HG02798 (cell line): ENCODE measurements at regions not wholly inside any gene's neighbourhood (a gene's known extent, or its start where the extent isn't known, plus 50 kb on each side); places are given as distances from the start of the nearest gene placed in this dataset.

ENCODE experiments used
- ATAC-seq: cut with Tn5 transposase; IDR thresholded peaks from one replicate; pipeline ENCODE4 v1.9.1; 2021; ENCODE audit warnings: mild to moderate bottlenecking; ENCODE audit not compliant: unreplicated experiment, poor library complexity

DNA sequence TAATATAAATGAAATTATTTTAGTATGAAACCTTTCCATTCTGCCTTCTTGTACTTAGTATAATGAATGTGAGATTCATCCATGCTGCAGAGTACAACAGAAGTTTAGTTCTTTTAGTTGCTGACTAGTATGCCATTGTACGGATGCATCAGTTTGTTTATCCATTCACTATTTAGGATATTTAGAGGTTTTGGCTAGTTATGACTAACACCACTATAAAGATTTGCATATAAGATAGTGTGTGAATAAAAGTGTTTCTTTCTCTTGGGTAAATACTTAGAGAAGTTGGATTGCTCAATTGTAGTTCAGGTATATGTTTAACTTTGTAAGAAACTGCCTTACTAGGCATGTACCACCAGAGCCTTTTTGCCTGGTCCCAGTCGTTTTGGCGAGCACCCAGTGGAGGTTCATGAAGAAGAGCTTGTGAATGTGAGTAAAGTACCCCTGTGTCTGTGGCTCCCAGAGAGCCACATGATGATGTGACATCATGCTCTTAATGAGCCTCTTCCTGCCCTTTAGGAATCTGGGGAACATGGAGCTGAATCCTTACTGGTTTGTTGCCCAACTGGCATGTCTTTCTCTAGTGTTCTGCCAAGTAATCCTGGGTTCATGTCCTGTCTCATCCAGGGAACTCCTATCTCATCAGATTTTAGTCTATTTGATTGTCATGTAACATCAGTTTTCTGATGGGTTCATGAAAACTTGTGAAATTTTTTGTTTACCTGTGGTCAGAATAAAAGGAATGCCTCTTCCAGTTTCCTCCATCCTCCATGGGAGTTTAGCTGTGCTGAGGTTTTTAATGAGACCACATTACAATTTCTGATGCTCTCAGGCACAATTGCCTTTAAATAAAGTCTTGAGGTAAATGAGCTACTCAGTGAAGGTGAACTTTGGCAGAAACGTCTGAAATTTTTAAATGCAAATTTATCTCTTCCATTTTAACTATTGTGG, 234.8 kb downstream of the CASP12 start:
- no peak for ATAC-seq

DNA sequence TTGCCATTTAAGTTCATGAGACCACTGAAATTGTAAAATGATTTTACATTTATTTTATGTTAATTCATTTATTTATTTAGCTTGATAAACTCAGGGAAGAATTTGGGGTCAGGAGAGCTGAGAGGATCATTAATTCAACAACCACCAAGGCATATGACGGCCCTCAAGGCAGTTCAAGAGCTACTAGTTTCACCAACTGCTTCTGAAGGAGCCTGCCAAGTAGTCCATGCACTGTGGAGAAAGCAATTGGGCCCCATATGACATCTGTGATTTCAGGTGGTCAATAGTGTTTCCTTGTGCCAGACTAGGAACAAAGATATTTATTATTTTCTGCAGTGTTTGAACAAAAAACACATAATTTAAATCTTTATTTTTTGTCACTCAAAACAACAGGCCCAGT, 236.4 kb downstream of the CASP12 start:
- ATAC-seq, result no peak

DNA sequence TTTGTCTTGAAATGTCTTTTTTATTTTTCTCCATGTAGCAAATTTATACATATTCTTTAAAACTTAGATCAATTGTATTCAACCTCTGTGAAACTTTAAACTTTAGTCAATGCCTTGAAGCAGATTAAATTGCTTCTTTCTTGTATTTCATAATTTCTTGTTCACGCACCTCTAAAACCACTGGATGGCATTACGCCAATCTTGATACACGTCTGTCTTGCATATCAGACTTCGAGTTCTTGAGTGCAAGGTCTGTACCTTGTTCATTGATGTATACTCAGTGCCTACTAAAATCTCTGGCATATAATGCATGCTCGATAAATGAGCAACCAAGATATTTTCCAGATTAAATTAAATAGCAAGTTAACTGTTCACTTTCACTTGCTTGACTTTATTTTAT, 236.8 kb downstream of the CASP12 start:
- ATAC-seq, result no peak

DNA sequence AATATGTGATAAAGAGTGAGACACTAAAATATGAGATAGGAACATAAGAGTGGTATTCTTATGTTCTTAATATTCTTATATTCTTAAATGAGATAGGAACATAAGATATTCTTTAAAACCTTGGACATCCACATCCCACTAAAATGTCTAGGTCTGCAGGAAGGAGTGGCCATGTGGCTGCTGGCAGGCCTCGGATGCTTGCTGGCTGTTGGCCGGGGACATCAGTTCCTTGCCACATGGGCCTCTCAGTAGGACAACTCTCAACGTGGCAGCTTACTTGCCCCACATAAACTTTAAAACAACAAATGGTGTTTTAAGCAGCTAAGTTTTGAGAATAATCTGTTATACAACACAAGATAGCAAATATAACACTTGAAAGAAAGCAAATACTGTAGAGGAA, 240.1 kb downstream of the CASP12 start:
- ATAC-seq, result no peak

DNA sequence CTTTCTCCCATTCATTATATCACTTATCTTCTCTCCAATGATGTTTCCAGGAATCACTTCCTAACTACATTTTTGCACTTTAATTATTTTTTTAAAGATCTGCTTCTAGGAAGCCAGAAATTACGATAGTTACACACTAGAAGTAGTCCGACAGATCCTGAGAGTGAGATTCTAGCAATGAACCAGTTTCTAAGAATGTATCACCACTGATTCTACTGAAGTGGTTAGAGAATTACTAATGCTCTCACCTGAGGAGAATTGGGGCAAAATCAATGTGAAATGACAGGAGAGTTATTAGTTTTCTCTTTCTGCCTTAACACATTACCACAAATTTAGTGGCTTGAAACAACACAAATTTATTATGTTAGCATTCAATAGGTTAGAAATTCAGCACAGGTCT, 241.2 kb downstream of the CASP12 start:
- no peak for ATAC-seq

DNA sequence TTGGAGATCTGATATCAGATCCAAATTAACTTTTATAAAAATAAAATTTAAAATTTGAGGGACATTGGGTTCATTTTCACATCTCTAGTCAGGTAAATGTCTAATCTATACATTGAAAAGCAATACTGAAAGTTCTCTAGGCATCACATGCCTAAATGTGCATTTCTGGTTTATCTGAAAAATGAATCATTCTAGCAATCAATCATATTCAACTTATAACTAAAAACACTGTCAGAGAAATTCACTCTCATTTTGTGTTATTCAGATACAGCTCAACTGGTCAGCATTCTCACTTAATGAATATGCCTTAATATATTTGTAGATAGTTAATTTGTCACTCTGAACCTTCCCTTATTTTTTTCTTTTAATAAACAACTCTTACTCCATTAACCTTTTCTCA, 243.2 kb downstream of the CASP12 start:
- ATAC-seq, result no peak

DNA sequence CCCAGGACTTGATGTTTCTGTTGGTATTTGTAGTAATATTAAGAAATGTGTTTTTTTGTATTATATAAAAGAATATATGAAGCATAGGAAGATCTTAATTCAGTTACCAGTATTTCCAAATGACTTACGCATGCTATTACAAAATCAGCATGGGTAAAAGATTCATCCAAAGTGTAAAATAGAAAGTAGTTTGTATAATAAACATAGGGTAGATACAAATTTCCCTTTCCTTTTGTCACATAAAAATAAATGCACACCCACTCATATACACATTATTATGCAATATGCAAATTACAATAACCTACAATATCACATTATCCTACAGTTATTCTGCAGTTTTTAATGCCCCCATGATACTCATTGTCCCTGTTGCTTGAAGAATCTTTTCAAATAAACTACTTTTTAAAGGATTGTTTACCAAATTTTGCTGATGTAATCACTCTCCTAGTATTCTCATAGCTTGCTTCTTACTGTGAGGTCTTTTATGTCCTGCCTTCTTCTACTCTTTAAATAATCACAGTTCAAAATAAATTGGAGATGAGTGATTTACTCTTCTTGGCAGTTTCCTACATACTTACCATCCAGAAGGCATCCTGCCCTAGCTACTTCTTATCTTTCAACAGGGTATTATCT, 244.0 kb downstream of the CASP12 start:
- ATAC-seq, result no peak

DNA sequence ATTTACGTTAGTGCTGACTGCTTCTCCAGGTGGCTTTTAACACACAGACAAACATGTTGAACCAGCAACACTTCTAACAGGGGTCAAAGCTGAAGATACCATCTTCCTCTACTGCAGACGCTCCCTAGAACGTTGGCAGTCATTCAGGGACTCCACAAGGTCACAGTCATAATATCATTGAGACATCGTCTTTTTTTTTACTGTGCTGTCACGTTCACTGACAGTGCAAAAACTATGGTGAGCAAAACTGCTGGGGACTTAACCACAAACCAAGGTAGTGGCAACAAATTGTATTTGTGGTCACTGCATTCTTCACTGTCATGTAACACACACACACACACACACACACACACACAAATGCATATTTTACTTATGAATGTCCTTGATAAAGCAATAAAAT, 244.9 kb downstream of the CASP12 start:
- no peak for ATAC-seq

DNA sequence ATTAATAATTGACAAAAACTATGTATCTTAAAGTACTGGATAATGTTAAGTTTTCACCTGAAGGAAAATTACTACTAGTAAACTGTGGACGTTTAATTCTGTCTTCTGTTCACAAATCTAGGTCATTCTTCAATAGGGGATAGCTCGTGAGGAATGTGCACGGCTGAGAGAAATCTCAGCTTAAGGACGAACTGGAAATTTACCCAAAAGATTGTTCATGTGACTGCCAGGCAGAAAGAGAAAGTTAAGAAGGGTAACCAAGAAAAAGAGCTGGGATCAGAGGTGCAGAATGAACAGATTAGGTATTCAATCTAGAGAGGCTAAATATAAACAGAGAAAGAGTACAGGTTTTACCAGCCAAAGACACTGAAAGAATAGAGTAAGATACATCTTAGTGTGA, 245.3 kb downstream of the CASP12 start:
- no peak for ATAC-seq

DNA sequence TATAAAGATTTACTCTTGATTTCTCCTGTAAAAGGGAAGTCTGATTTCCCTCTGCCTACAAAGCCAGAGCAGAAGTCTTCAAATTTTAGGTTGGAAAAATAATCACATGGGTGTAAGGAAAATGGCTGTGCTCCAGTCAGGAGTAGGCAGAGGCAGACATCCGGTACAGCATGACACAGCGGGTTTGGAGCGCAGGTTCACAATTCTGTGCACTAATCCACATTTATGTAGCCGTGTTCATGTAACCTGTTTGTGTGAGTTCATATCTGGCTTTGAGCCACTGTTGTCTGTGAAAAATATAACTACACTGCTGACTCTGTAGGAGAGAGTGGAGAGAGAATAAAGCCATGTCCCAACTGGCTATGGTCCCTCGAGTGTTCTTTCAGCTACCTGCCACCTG, 248.0 kb downstream of the CASP12 start:
- no peak for ATAC-seq

DNA sequence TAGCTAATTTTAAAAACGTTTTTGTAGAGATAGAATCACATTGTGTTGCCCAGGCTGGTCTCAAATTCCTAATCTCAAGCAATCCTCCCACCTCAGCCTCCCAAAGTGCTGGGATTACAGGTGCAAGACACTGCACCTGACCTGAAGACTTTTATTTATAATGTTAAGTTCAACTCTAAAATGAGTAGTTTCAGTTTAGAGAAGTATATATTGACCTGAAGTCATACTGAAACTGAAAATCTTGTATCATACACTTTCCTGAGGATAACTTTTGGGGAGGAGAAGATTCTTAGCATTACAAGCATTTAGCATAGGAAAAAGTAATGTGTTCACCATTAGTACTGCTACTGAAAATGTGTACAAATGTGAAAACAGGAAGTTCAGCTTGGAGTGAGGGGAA, 249.3 kb downstream of the CASP12 start:
- ATAC-seq, result no peak

DNA sequence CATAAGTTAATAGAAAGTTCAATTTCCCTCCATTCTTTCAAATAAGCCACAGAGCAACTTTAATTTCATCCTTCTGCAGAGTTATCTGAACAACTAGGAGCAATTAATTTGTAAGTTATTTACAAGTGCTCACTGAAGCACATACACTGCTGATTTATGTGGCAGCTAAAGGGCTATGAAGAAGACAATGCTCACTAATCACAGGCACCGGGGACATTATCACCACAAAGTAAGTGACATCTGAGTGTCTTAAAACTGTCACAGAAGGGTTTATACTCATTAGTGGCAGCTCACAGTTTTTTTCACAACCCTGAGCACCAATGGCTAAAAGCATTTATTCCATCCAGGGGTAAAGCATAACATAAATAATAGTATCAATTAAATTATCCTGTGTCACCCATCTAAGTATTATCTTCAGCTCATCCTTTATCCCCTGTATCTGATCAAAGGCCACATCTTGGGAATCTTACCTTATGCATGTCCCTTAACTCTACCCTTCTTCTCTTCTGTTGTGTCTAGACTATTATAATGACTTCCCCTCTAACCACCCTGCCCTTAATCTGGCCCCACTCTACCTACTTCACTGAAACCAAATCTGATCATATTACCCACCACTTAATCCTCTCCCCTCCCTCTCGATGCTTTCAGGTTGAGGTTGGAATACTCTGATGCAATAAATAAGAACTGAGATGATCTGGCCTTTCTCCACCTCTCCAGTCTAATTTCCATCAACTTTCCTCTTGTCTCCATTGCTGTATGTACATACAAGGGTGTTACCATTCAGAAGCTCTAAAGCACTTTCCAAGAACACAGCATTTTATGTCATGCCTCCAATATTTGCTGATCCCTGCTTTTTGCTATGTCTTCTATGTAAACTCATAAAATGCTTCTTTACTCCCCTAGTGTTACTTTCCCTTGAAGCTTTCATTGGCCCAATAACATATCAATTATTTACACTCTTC, 252.7 kb downstream of the CASP12 start:
- ATAC-seq, result no peak

DNA sequence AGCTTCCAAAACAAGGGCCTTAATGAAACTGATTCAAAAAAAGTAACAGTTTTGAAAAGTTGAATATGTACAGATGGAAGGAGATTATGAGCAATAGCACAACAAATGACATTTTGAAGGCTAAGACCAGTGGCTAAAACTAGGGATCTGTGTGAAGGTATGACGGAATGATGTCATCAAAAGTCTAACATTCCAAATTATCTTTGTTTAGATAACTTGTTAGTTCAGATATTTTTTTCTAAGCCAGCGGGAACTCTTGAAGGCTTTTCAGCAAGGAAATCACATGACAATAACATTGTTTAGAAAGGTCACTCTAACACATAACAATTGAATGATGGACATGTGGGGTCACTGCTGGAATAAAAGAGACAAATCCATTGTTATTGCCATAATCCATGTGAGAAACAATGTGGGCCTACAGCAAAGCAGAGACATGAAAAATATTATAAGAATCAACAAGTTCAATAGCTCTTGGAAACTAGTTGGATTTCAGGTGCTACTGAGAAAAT, 260.5 kb downstream of the CASP12 start:
- no peak for ATAC-seq

DNA sequence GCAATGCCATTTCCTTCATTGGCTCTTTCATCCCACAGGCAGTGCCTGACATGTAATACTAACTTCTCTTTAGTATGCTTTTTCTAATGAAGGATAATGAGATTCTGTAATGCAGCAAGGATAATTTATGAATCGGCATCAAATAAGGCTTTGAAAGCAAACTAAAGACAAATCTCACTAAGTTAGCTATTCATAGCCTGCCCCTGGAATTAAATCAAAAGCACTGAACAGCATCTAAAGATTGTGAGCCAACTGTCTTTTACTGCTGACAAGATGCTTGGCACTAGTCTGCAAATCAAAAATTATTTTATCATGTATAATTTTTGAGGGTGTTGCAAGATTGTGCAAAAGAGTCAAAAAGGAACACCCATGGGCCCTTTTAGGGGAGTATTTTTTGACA, 265.0 kb downstream of the CASP12 start:
- no peak for ATAC-seq

DNA sequence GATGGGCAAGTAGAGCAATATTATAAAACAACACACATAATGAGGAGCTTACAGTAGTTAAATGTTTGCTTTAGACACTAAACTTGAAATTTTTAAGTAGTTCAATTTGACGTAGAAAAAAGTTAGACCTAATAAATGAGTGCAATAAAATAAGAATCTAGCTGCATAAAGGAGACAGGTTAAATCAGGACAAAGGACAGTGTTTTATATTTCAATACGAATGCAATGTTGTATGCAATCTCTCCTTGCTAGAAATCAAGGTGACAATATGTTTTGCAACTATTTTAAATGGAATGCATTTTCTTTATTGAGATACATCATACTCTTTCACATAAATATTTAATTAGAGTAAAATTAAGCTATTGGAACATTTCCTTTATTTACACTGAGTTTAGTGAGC, 267.9 kb downstream of the CASP12 start:
- no peak for ATAC-seq

DNA sequence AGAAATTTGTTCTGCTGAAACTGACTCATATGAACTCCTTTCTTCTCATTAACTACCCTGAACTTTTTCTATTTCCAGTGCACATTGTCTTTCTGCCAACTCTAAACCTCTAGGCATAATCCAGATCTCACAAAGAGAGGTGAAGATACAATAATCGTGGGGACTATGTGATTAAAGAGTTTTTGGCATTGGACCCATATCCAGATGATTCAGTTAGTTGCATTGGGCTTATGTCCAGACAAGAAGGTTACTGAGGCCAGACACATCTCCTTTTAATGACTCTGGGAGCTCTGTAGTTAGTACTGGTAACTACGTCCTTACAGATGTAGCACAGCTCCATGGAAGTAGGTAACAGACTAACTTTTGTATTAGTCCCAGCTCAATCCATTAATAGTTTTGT, 273.0 kb downstream of the CASP12 start:
- ATAC-seq, result no peak

DNA sequence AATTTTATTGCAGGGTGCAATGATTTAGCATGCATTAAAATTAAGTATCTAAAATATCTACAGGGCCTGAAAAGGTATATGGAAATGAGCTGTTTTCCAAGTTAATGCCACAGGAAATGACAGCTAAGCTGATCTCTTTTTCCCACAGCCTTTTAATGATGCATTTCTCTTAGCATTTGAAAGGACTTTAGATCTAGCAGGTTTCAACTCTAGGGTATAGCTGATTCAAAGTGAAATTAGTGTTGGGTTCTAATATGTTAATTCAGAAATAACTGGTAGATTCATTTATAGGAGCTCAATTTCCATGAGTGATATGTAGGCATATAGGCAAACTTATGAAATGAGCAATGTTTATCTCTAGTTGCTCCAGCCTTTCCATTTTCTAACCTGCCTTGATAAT, 274.2 kb downstream of the CASP12 start:
- ATAC-seq, result no peak

DNA sequence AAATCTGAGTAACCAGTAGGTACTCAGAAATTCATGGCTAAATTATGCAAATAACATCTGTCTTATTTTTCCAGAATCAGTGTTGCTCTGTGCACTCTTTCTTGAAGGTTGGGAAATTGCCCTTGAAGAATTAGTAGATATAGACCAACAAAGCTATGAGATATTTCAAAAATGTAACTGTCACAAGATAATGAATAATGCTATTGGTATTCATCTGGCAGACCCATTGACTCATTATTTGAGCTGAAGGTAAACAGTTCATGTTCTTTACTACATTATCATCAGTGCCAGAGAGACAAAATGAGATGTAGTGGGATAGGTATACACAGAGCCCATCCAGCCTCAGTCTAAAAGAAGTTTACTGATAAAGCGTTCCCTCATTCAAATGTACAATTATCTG, 274.7 kb downstream of the CASP12 start:
- no peak for ATAC-seq

DNA sequence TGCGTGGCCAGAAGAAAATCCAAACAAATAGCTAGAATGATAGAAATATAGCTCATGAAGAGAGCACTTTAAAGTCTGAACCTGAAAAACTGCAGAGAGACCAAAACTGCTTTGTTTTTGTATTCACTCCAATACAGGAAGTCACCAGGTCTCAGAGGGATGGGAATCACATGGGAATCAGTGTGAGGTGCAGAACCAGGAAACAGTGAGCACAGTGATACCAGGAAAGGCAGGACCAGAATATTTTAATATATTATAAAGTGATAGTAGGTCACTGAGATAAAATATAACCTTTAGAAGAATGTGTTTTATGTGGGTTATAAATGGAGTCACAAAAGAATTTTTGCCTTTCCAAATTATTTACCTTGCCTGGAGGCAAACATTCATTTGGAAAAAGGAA, 277.3 kb downstream of the CASP12 start:
- ATAC-seq, result no peak

DNA sequence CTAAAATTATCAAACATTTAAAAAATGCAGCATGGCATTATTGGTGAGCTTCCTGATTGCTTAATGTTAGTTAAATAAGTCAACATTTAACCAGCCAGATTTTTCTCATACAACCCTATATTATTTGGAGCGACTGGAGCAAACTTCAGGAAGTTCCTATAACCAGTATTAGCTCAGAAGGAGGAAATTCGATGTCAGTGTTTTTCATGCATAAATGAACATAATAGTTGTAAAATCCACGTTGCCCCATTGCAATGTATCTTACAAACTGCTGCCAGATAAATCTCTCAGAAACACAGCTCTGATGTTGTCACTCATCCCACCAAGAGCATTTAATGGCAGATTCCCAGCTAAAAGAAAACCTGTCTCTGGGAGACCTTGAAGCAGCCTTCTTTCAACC, 278.5 kb downstream of the CASP12 start:
- ATAC-seq, result no peak

DNA sequence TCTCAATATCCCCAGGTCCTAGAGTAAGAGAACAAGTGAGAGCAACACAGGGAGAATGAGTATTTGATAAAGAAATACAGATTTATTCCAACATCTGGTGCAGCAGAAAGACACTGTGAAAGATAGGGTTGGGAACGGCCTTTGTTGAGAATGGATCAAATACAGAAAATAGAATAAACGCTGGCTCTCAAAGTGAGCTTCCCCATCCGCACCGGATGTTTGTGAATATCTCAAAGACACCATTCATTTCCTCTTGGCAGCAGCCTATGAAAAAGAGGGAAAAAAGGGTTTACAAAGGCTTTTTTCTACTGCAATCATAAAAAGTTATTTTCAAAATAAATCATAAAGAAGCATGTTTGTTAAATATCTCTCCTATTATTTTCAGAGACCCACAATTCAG, 279.3 kb downstream of the CASP12 start:
- no peak for ATAC-seq
